Gastroesophageal sphincter (tissue), 4 donors: ENCODE measurements at regions not wholly inside any gene's neighbourhood (a gene's known extent, or its start where the extent isn't known, plus 50 kb on each side); places are given as distances from the start of the nearest gene placed in this dataset.

Experiments
- ATAC-seq: fragments of 150-250 bp; one replicate; pipeline ENCODE4 v1.9.1; 2016; ENCODE audit warnings: mild to moderate bottlenecking, moderate library complexity
- H3K27ac ChIP-seq, 4 donors: fragments of 200-600 bp; sonication (generic) in 3 of 4; 1 replicate in 3 of 4; 2 replicates in 1 of 4; pipeline ENCODE4 v1.5.1; 2016 to 2019
- H3K27me3 ChIP-seq: fragments of 200-600 bp; sonication (generic); one replicate; pipeline ENCODE4 v1.5.1; 2019
- H3K36me3 ChIP-seq, 2 donors: fragments of 200-600 bp; sonication (generic); one replicate each; pipeline ENCODE4 v1.5.1; 2019; ENCODE audit warnings: control low read depth in 1 of 2
- H3K4me1 ChIP-seq, 3 donors: fragments of 200-600 bp; sonication (generic); 1 replicate in 2 of 3; 2 replicates in 1 of 3; pipeline ENCODE4 v1.5.1; 2016 to 2019; ENCODE audit warnings: control low read depth in 2 of 3
- H3K4me3 ChIP-seq, 2 donors: fragments of 200-600 bp; sonication (generic); one replicate each; pipeline ENCODE4 v1.5.1; 2019; ENCODE audit warnings: mild to moderate bottlenecking in 1 of 2, moderate library complexity in 1 of 2
- H3K9me3 ChIP-seq, 3 donors: fragments of 200-600 bp; sonication (generic); one replicate each; pipeline ENCODE4 v1.5.1; 2017 to 2019; ENCODE audit warnings: control low read depth in 2 of 3
- CTCF ChIP-seq, 4 experiments: fragments of 200-600 bp in 2 of 4; fragments of 450-650 bp in 2 of 4; sonication (generic) in 1 of 4; IDR thresholded peaks; one replicate each; pipeline ENCODE4 v1.5.1; 2017 to 2019; ENCODE audit warnings: antibody characterized with exemption in 4 of 4, mild to moderate bottlenecking in 2 of 4, moderate library complexity in 2 of 4
- EP300 ChIP-seq: sonication (generic); formaldehyde crosslinking; IDR thresholded peaks from one replicate; pipeline ENCODE4 v1.6.1; 2017; ENCODE audit warnings: antibody characterized with exemption, mild to moderate bottlenecking
- POLR2A ChIP-seq, 2 donors: fragments of 450-650 bp; IDR thresholded peaks; one replicate each; pipeline ENCODE4 v1.6.1; 2017; ENCODE audit warnings: antibody characterized with exemption in 2 of 2, mild to moderate bottlenecking in 2 of 2, moderate library complexity in 1 of 2
- POLR2AphosphoS5 ChIP-seq: sonication (generic); formaldehyde crosslinking; IDR thresholded peaks from one replicate; pipeline ENCODE4 v1.6.1; 2017; ENCODE audit warnings: antibody characterized with exemption
- WGBS, 2 donors: methylation state at CpG; one replicate each; pipeline ENCODE4 v1.1.5; 2018; ENCODE audit warnings: low coverage in 1 of 2; 5-methylcytosine and 5-hydroxymethylcytosine counted together

DNA sequence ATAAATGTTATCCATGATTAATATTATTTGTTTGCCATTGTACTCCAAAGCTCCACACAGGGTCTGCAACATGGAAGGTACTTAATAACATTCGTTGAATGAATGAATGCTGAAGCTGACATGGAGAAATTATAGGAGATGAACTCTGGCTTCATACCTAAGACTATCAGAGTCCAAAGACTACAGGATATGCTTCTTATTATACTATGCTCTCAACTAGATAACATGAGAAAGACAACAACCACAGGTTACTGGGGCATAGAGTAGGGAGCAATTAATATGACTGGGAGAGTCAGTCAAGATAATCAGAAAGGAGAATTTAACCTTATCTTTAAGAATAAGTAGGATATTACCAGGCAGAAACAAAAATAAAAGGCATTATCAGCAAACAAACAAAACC lies 236.3 kb upstream of the SOX5 start:
- no peak for ATAC-seq
- TF ChIP-seq POLR2A (IDR thresholded peaks at IDR 0.05) (no peak), POLR2AphosphoS5 (no peak), CTCF (IDR thresholded peaks at IDR 0.05) (no peak), EP300 (no peak)
- WGBS, 2 donors = 40 to 85% methylated on average over 1 of the region's 1 CpG
- no peaks in the 10 kb centered on the region for H3K27me3 ChIP-seq
- H3K4me1 ChIP-seq = no peaks in the 10 kb centered on the region
- no peaks in the 10 kb centered on the region for H3K9me3 ChIP-seq
- H3K27ac ChIP-seq = no peak overlapping the region
- H3K36me3 ChIP-seq = no peaks in the 10 kb centered on the region
- no peak overlapping the region for H3K4me3 ChIP-seq

GRCh38 chr12:24177889-24178288 lies 228.4 kb upstream of the SOX5 start:
- no peak for TF ChIP-seq POLR2AphosphoS5
- no peak for TF ChIP-seq POLR2A (IDR thresholded peaks at IDR 0.05)
- no peak for TF ChIP-seq CTCF (IDR thresholded peaks at IDR 0.05)
- TF ChIP-seq EP300 = no peak
- Histone ChIP-seq H3K27ac (no peak overlapping the region), H3K4me1 (no peaks in the 10 kb centered on the region), H3K36me3 (no peaks in the 10 kb centered on the region), H3K4me3 (no peak overlapping the region), H3K9me3 (no peaks in the 10 kb centered on the region), H3K27me3 (no peaks in the 10 kb centered on the region)
- 70 to 73% methylated on average over 1 of the region's 1 CpG for WGBS, 2 donors
- ATAC-seq = no peak

DNA sequence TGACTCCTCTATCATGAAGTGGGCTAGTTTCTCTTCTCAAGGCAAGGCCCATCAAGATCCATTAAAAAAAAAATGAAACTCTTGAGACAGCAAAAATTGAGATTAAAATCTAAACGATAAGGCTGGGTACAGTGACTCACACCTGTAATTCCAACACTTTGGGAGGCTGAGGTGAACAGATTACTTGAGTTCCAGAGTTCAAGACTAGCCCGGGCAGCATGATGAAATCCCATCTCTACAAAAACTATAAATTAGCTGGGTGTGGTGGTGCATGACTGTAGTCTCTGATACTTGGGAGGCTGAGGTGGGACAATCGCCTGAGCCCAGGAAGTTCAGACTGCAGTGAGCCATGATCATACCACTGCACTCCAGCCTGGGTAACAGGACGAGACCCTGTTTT lies 226.5 kb upstream of the SOX5 start:
- Histone ChIP-seq H3K36me3 (no peaks in the 10 kb centered on the region), H3K9me3 (no peaks in the 10 kb centered on the region), H3K4me1 (no peaks in the 10 kb centered on the region), H3K4me3 (no peak overlapping the region), H3K27ac (no peak overlapping the region), H3K27me3 (no peaks in the 10 kb centered on the region)
- no peak for ATAC-seq
- 61 to 70% methylated on average over 2 to 4 of the region's 4 CpGs for whole genome bisulfite sequencing, 2 donors
- no peak for TF ChIP-seq POLR2AphosphoS5
- no peak for TF ChIP-seq POLR2A (IDR thresholded peaks at IDR 0.05)
- no peak for TF ChIP-seq EP300
- no peak for TF ChIP-seq CTCF (IDR thresholded peaks at IDR 0.05)

- H3K36me3 ChIP-seq = no peaks in the 10 kb centered on the region
- WGBS, 2 donors = 86 to 90% methylated on average over 2 of the region's 2 CpGs
- H3K4me3 ChIP-seq = no peak overlapping the region
- no peak for ATAC-seq
- no peaks in the 10 kb centered on the region for H3K4me1 ChIP-seq
- no peaks in the 10 kb centered on the region for H3K27me3 ChIP-seq
- TF ChIP-seq EP300 (no peak), CTCF (IDR thresholded peaks at IDR 0.05) (no peak), POLR2AphosphoS5 (no peak), POLR2A (IDR thresholded peaks at IDR 0.05) (no peak)
- H3K27ac ChIP-seq = no peak overlapping the region
- no peaks in the 10 kb centered on the region for H3K9me3 ChIP-seq
Measured at GRCh38 chr12:24175284-24175683, 225.8 kb upstream of the SOX5 start.

DNA sequence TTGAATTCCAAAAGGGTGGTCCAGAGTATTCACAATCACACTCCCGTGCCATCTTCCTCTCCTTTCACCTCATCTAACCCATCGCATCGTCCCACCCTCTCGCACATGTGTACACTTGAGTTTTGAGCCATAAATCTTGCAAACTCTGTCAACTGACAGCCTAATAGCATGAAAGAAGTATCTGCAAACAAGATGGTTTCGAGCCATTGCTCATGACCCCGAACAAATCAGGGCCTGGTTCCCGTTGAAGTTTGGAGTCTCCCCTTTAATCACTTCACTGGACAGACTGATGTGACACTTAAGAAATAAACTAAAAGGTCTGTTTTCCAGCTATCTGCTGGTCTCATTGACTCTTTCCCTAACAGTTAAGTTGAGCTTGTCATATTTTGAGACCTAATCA lies 223.6 kb upstream of the SOX5 start:
- ATAC-seq = no peak
- no peaks in the 10 kb centered on the region for H3K27me3 ChIP-seq
- TF ChIP-seq EP300 (no peak), POLR2A (IDR thresholded peaks at IDR 0.05) (no peak), POLR2AphosphoS5 (no peak), CTCF (IDR thresholded peaks at IDR 0.05) (no peak)
- no peak overlapping the region for H3K4me3 ChIP-seq
- no peaks in the 10 kb centered on the region for H3K36me3 ChIP-seq
- no peak overlapping the region for H3K27ac ChIP-seq
- H3K4me1 ChIP-seq = no peaks in the 10 kb centered on the region
- WGBS, 2 donors = 58 to 64% methylated on average over 7 of the region's 7 CpGs
- no peaks in the 10 kb centered on the region for H3K9me3 ChIP-seq
